IMR-90 (cell line): ENCODE measurements at regions not wholly inside any gene's neighbourhood (a gene's known extent, or its start where the extent isn't known, plus 50 kb on each side); places are given as distances from the start of the nearest gene placed in this dataset.

ENCODE experiments used
- ATAC-seq: fragments of 200-7000 bp; cut with Tn5 transposase; 2 replicates; pipeline ENCODE4 v1.9.1; 2020; ENCODE audit warnings: low read depth, mild to moderate bottlenecking, moderate library complexity
- BruUV-seq: library from RNA; stranded (reverse); fragments of 400-500 nt; replicated peaks from 2 replicates; lab custom pipeline; 2021; lab: Mats Ljungman, UMichigan
- CTCF ChIA-PET: fragments of 300-600 bp; formaldehyde crosslinking; extraction: SDS; loops from one replicate; lab custom pipeline; 2021; ENCODE audit warnings: antibody characterized with exemption; lab: Yijun Ruan, JAX
- POLR2A ChIA-PET: fragments of 300-600 bp; sonication (Branson Sonifier 250); formaldehyde crosslinking; loops from one replicate; lab custom pipeline; 2022; ENCODE audit warnings: antibody characterized with exemption; ENCODE audit not compliant: unreplicated experiment; lab: Charles Lee
- DNase-seq: peaks from one replicate; pipeline ENCODE4 v3.0.0; 2013
- H2AFZ ChIP-seq: replicated peaks from 2 replicates; pipeline ENCODE3; 2013; ENCODE audit warnings: low read length, mild to moderate bottlenecking; ENCODE audit not compliant: poor library complexity
- H2AK5ac ChIP-seq: 2 replicates; pipeline ENCODE4 v1.6.1; 2013; ENCODE audit warnings: low read depth, low read length, inconsistent platforms
- H2AK9ac ChIP-seq: replicated peaks from 2 replicates; pipeline ENCODE3; 2013; ENCODE audit warnings: mild to moderate bottlenecking, low read depth, low read length, moderate library complexity; ENCODE audit not compliant: poor library complexity
- H2BK120ac ChIP-seq: 2 replicates; pipeline ENCODE4 v1.6.1; 2013; ENCODE audit warnings: low read depth, low read length, inconsistent platforms
- H2BK15ac ChIP-seq: 3 replicates; pipeline ENCODE4 v1.6.1; 2013; ENCODE audit warnings: low read depth, low read length, inconsistent platforms
- H2BK20ac ChIP-seq: 2 replicates; pipeline ENCODE4 v1.6.1; 2013; ENCODE audit warnings: low read depth, mild to moderate bottlenecking, inconsistent platforms, low read length, moderate library complexity
- H2BK5ac ChIP-seq: 2 replicates; pipeline ENCODE4 v1.6.1; 2013; ENCODE audit warnings: mild to moderate bottlenecking, low read depth, low read length, inconsistent platforms; ENCODE audit not compliant: poor library complexity, severe bottlenecking
- H3K14ac ChIP-seq: replicated peaks from 2 replicates; pipeline ENCODE4 v1.6.1; 2013; ENCODE audit warnings: low read depth, low read length, inconsistent platforms
- H3K18ac ChIP-seq: 2 replicates; pipeline ENCODE4 v1.6.1; 2013; ENCODE audit warnings: low read depth, low read length, control low read depth
- H3K23ac ChIP-seq: 2 replicates; pipeline ENCODE4 v1.6.1; 2013; ENCODE audit warnings: low read depth, low read length, inconsistent platforms
- H3K27ac ChIP-seq: 2 replicates; pipeline ENCODE4 v1.5.1; 2013; ENCODE audit warnings: mild to moderate bottlenecking, control low read depth, low read length; ENCODE audit not compliant: insufficient read depth
- H3K27me3 ChIP-seq: 2 replicates; pipeline ENCODE4 v1.6.1; 2013; ENCODE audit warnings: low read length; ENCODE audit not compliant: control insufficient read depth, insufficient read depth
- H3K36me3 ChIP-seq: 2 replicates; pipeline ENCODE4 v1.6.1; 2013; ENCODE audit warnings: low read length, mixed read lengths; ENCODE audit not compliant: control insufficient read depth, insufficient read depth
- H3K4ac ChIP-seq: 2 replicates; pipeline ENCODE4 v1.6.1; 2013; ENCODE audit warnings: low read depth, low read length, inconsistent platforms
- H3K4me1 ChIP-seq: 2 replicates; pipeline ENCODE4 v1.6.1; 2013; ENCODE audit warnings: low read length, mixed read lengths; ENCODE audit not compliant: control insufficient read depth, insufficient read depth
- H3K4me2 ChIP-seq: 2 replicates; pipeline ENCODE4 v1.6.1; 2013; ENCODE audit warnings: low read depth, mild to moderate bottlenecking, control low read depth, low read length, moderate library complexity
- H3K4me3 ChIP-seq: 2 replicates; pipeline ENCODE4 v1.5.1; 2013; ENCODE audit warnings: low read depth, mild to moderate bottlenecking, control low read depth, low read length, moderate library complexity; ENCODE audit not compliant: insufficient read depth
- H3K56ac ChIP-seq: 2 replicates; pipeline ENCODE4 v1.6.1; 2013; ENCODE audit warnings: low read length, inconsistent platforms; ENCODE audit not compliant: insufficient read depth; ENCODE audit errors: extremely low read depth
- H3K79me1 ChIP-seq, 2 experiments: 2 replicates each; pipeline ENCODE4 v1.6.1; 2013; ENCODE audit warnings: low read length in 2 of 2, inconsistent platforms in 1 of 2, low read depth in 1 of 2
- H3K9ac ChIP-seq: 2 replicates; pipeline ENCODE4 v1.6.1; 2013; ENCODE audit warnings: low read depth, low read length, control low read depth
- H3K9me1 ChIP-seq: 2 replicates; pipeline ENCODE4 v1.6.1; 2013; ENCODE audit warnings: low read length, inconsistent platforms; ENCODE audit not compliant: insufficient read depth
- H3K9me3 ChIP-seq: 2 replicates; pipeline ENCODE4 v1.6.1; 2013; ENCODE audit warnings: low read length; ENCODE audit not compliant: control insufficient read depth, insufficient read depth
- H4K20me1 ChIP-seq: 2 replicates; pipeline ENCODE4 v1.6.1; 2013; ENCODE audit warnings: low read length, inconsistent platforms; ENCODE audit not compliant: insufficient read depth
- H4K5ac ChIP-seq: 2 replicates; pipeline ENCODE4 v1.6.1; 2013; ENCODE audit warnings: mild to moderate bottlenecking, low read depth, low read length, control low read depth
- H4K8ac ChIP-seq, 2 experiments: 2 replicates each; pipeline ENCODE4 v1.6.1; 2013; ENCODE audit warnings: low read depth in 2 of 2, low read length in 2 of 2, control low read depth in 1 of 2, inconsistent platforms in 1 of 2
- H4K91ac ChIP-seq: 2 replicates; pipeline ENCODE4 v1.6.1; 2013; ENCODE audit warnings: low read depth, low read length, inconsistent platforms; ENCODE audit not compliant: insufficient read depth
- BHLHE40 ChIP-seq: fragments of 150-350 bp; IDR thresholded peaks from 2 replicates; pipeline ENCODE4 v1.6.1; 2016; ENCODE audit warnings: mild to moderate bottlenecking, low read depth, low read length
- CEBPB ChIP-seq: IDR thresholded peaks from 2 replicates; pipeline ENCODE4 v1.6.1; 2012; ENCODE audit warnings: low read depth, low read length, improper control_type of control experiment
- CHD1 ChIP-seq: IDR thresholded peaks from 2 replicates; pipeline ENCODE4 v1.6.1; 2012; ENCODE audit warnings: low read depth, low read length, improper control_type of control experiment
- FOS ChIP-seq: fragments of 150-350 bp; IDR thresholded peaks from 2 replicates; pipeline ENCODE4 v1.6.1; 2016; ENCODE audit warnings: low read depth, low read length
- MAFK ChIP-seq: IDR thresholded peaks from 2 replicates; pipeline ENCODE4 v1.6.1; 2012; ENCODE audit warnings: low read depth, low read length, improper control_type of control experiment
- MAZ ChIP-seq: IDR thresholded peaks from 2 replicates; pipeline ENCODE4 v1.6.1; 2012; ENCODE audit warnings: low read depth, mild to moderate bottlenecking, low read length, improper control_type of control experiment, moderate library complexity, borderline replicate concordance
- MXI1 ChIP-seq: IDR thresholded peaks from 2 replicates; pipeline ENCODE4 v1.6.1; 2012; ENCODE audit warnings: low read depth, mild to moderate bottlenecking, low read length, moderate library complexity, borderline replicate concordance
- NFE2L2 ChIP-seq: fragments of 150-350 bp; IDR thresholded peaks from 2 replicates; pipeline ENCODE4 v1.6.1; 2016; ENCODE audit warnings: low read depth, mild to moderate bottlenecking, low read length
- POLR2A ChIP-seq: IDR thresholded peaks from 2 replicates; pipeline ENCODE4 v1.6.1; 2012; ENCODE audit warnings: mild to moderate bottlenecking, low read depth, low read length
- RAD21 ChIP-seq: IDR thresholded peaks from 2 replicates; pipeline ENCODE4 v1.6.1; 2012; ENCODE audit warnings: low read length, improper control_type of control experiment
- RCOR1 ChIP-seq: IDR thresholded peaks from 2 replicates; pipeline ENCODE4 v1.6.1; 2012; ENCODE audit warnings: mild to moderate bottlenecking, low read length, improper control_type of control experiment; ENCODE audit not compliant: insufficient replicate concordance
- RFX5 ChIP-seq: IDR thresholded peaks from 2 replicates; pipeline ENCODE4 v1.8.0; 2012; ENCODE audit warnings: low read depth, mild to moderate bottlenecking, low read length, moderate library complexity
- SMC3 ChIP-seq: fragments of 150-350 bp; IDR thresholded peaks from 2 replicates; pipeline ENCODE4 v1.6.1; 2016; ENCODE audit warnings: low read depth, mild to moderate bottlenecking, antibody characterized with exemption, low read length, moderate library complexity
- WGBS, 2 experiments: methylation state at CpG; one replicate each; pipeline versions ENCODE4 v1.1.5 to v1.1.7; 2013; ENCODE audit warnings: missing lambda C conversion rate in 2 of 2; ENCODE audit not compliant: insufficient read length in 1 of 2; ENCODE audit errors: extremely low coverage in 2 of 2; 5-methylcytosine and 5-hydroxymethylcytosine counted together
- dilution Hi-C: fragments of 300-500 bp; cut with HindIII; formaldehyde crosslinking; loops from one replicate; pipeline ENCODE4 v1.14.3; 2018; ENCODE audit warnings: low sequenced_read_pairs; ENCODE audit not compliant: unreplicated experiment
- in situ Hi-C: fragments of 300-500 bp; cut with MboI; formaldehyde crosslinking; loops from 3 replicates; pipeline ENCODE4 v1.14.3; 2019; ENCODE audit warnings: low sequenced_read_pairs, inconsistent platforms, mixed read lengths
- intact Hi-C: fragments of 100-400 bp; cut with micrococcal nuclease; formaldehyde crosslinking; loops from 2 replicates; pipeline ENCODE4 v1.10.0; 2022
- TF ChIP-seq, protein P1 (sequence below): conservative IDR thresholded peaks from 2 replicates; pipeline ENCODE4 v1.5.1; 2012; ENCODE audit warnings: mild to moderate bottlenecking, low read depth, low read length, improper control_type of control experiment
- TF ChIP-seq, protein P2 (sequence below): fragments of 150-350 bp; IDR thresholded peaks from 2 replicates; pipeline ENCODE4 v1.6.1; 2016; ENCODE audit warnings: low read depth, mild to moderate bottlenecking, low read length, moderate library complexity, borderline replicate concordance
- TF ChIP-seq, protein P3 (sequence below): fragments of 150-350 bp; IDR thresholded peaks from 2 replicates; pipeline ENCODE4 v1.6.1; 2017; ENCODE audit warnings: mild to moderate bottlenecking, antibody characterized with exemption, low read length, low read depth

DNA sequence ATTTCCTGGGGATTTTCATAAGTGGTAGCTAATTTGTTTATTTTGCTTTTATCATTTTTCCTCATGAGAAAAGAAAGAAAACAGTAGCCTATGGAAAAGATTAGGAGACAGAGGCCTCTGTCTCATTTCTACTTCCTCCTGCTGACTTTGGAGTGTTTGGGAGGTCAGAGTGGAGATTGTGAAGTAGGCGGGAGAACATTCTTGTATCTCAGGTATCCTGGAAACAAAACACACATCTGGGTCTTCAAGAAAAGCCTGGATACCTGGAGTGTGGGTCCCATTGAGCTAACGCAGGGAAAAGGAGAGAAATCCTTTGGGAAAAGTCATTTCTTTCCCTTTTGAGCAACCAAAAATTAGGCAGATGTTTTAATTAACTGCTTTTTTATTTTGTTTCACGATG, 161.5 kb upstream of the DMAC1 start:
- Histone ChIP-seq H3K9me3 (peaks cover 4% of the 10 kb centered on the region; the same call in 1 of the 2 replicates), H3K9me1 (no peaks in the 10 kb centered on the region), H3K18ac (no peak overlapping the region), H3K4me2 (no peak overlapping the region), H2AK5ac (no peak overlapping the region), H3K4me1 (no peaks in the 10 kb centered on the region), H3K79me1 (no peaks in the 10 kb centered on the region), H2AFZ (no peak overlapping the region), H3K27me3 (no peaks in the 10 kb centered on the region), H3K23ac (no peak overlapping the region), H2BK5ac (no peak overlapping the region), H2AK9ac (no peak overlapping the region), H3K4ac (no peak overlapping the region), H3K27ac (no peak overlapping the region), H2BK20ac (no peak overlapping the region), H2BK15ac (no peak overlapping the region), H4K8ac (no peak overlapping the region), H3K56ac (no peak overlapping the region), H3K9ac (no peak overlapping the region), H4K91ac (no peak overlapping the region), H4K5ac (no peak overlapping the region), H4K20me1 (no peaks in the 10 kb centered on the region), H3K4me3 (no peak overlapping the region), H3K36me3 (no peaks in the 10 kb centered on the region), H3K14ac (no peak overlapping the region), H2BK120ac (no peak overlapping the region)
- DNase-seq (no peak), ATAC-seq (no peak)
- dilution Hi-C loops: no loop called here
- in situ Hi-C loops: no loop called here
- WGBS, 2 experiments: no CpG with 5 or more reads among the region's 3 CpGs
- ChIA-PET CTCF (no interaction called here), POLR2A (no interaction called here)
- TF ChIP-seq CEBPB (no peak), BHLHE40 (no peak), POLR2A (no peak), RAD21 (no peak), SMC3 (no peak), CHD1 (no peak), NFE2L2 (no peak), RFX5 (no peak), FOS (no peak), MAZ (no peak), MXI1 (no peak), MAFK (no peak), RCOR1 (no peak)
- TF ChIP-seq, protein P1, sequence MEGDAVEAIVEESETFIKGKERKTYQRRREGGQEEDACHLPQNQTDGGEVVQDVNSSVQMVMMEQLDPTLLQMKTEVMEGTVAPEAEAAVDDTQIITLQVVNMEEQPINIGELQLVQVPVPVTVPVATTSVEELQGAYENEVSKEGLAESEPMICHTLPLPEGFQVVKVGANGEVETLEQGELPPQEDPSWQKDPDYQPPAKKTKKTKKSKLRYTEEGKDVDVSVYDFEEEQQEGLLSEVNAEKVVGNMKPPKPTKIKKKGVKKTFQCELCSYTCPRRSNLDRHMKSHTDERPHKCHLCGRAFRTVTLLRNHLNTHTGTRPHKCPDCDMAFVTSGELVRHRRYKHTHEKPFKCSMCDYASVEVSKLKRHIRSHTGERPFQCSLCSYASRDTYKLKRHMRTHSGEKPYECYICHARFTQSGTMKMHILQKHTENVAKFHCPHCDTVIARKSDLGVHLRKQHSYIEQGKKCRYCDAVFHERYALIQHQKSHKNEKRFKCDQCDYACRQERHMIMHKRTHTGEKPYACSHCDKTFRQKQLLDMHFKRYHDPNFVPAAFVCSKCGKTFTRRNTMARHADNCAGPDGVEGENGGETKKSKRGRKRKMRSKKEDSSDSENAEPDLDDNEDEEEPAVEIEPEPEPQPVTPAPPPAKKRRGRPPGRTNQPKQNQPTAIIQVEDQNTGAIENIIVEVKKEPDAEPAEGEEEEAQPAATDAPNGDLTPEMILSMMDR: no peak
- TF ChIP-seq, protein P2, sequence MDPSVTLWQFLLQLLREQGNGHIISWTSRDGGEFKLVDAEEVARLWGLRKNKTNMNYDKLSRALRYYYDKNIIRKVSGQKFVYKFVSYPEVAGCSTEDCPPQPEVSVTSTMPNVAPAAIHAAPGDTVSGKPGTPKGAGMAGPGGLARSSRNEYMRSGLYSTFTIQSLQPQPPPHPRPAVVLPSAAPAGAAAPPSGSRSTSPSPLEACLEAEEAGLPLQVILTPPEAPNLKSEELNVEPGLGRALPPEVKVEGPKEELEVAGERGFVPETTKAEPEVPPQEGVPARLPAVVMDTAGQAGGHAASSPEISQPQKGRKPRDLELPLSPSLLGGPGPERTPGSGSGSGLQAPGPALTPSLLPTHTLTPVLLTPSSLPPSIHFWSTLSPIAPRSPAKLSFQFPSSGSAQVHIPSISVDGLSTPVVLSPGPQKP: no peak
- TF ChIP-seq, protein P3, sequence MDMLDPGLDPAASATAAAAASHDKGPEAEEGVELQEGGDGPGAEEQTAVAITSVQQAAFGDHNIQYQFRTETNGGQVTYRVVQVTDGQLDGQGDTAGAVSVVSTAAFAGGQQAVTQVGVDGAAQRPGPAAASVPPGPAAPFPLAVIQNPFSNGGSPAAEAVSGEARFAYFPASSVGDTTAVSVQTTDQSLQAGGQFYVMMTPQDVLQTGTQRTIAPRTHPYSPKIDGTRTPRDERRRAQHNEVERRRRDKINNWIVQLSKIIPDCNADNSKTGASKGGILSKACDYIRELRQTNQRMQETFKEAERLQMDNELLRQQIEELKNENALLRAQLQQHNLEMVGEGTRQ: no peak
- no TSS peak for BruUV-seq
- intact Hi-C loops: no loop called here
